ENCODE measurements at regions not wholly inside any gene's neighbourhood (a gene's known extent, or its start where the extent isn't known, plus 50 kb on each side); places are given as distances from the start of the nearest gene placed in this dataset.

GRCh38 chr5:158172005-158172404 is 313.1 kb upstream of the CLINT1 start:
- TF ChIP-seq CTCF (IDR thresholded peaks at IDR 0.05) (no peak), POLR2A (IDR thresholded peaks at IDR 0.05) (no peak)
